ENCODE measurements at regions not wholly inside any gene's neighbourhood (a gene's known extent, or its start where the extent isn't known, plus 50 kb on each side); places are given as distances from the start of the nearest gene placed in this dataset.

DNA sequence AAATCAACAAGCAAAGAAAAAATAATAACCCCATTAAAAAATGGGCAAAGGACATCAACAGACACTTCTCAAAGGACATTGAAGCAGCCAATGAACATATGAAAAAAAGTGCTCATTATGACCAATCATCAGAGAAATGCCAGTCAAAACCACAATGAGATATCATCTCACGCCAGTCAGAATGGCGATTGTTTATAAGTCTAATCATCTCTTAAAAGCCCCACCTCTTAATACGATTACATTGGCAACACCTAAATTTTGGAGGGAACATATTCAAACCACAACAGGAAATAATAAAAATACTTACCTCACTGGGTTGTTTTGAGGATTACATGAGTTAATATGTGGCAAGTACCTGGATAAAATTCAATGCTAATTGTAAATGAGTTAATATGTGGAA is 57.1 kb upstream of the PLPPR4 start:
- TF ChIP-seq CTCF (IDR thresholded peaks at IDR 0.05; ENCODE audit: low read depth, low read length, poor library complexity, severe bottlenecking) (no peak), EZH2phosphoT487 (IDR thresholded peaks at IDR 0.05; ENCODE audit: borderline replicate concordance, low read length) (no peak)
